ENCODE measurements at regions not wholly inside any gene's neighbourhood (a gene's known extent, or its start where the extent isn't known, plus 50 kb on each side); places are given as distances from the start of the nearest gene placed in this dataset.
"Not testable (repeated sequence)": the region's sequence is repeated elsewhere in the genome, so short reads cannot be mapped to it uniquely, and the experiment has no call there.

DNA sequence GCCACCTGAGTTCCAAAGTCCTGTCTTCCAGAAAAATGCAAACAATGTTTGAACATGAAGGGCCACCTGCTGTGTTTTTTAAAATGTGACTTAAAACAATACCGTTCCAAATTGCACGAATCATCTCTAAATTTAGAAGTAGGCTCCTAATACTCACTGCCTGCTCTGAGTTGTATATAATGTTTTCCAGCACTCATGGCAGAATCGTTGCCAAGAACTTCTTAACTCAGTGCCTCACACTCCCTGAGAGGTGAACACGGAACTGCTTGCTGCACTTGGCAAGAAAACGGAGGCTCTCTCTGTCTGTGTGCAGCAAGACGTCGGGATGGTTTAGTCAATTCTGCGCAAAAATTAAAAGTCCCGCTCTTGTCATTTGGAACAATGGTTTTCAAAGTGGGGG, 757.3 kb upstream of the AUTS2 start:
- TF ChIP-seq, protein P1, sequence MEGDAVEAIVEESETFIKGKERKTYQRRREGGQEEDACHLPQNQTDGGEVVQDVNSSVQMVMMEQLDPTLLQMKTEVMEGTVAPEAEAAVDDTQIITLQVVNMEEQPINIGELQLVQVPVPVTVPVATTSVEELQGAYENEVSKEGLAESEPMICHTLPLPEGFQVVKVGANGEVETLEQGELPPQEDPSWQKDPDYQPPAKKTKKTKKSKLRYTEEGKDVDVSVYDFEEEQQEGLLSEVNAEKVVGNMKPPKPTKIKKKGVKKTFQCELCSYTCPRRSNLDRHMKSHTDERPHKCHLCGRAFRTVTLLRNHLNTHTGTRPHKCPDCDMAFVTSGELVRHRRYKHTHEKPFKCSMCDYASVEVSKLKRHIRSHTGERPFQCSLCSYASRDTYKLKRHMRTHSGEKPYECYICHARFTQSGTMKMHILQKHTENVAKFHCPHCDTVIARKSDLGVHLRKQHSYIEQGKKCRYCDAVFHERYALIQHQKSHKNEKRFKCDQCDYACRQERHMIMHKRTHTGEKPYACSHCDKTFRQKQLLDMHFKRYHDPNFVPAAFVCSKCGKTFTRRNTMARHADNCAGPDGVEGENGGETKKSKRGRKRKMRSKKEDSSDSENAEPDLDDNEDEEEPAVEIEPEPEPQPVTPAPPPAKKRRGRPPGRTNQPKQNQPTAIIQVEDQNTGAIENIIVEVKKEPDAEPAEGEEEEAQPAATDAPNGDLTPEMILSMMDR (IDR thresholded peaks at IDR 0.05; ENCODE audit: insufficient read depth, low read depth, low read length, missing control alignments) = no peak
- no peak for DNase-seq (ENCODE audit: low read depth)
- H3K4me3 ChIP-seq (ENCODE audit: low read depth, low read length) = no peak overlapping the region

GRCh38 chr7:68843985-68844384, 754.3 kb upstream of the AUTS2 start:
- not testable (repeated sequence) for H3K4me3 ChIP-seq (ENCODE audit: low read depth, low read length); DNase-seq (ENCODE audit: low read depth)

DNA sequence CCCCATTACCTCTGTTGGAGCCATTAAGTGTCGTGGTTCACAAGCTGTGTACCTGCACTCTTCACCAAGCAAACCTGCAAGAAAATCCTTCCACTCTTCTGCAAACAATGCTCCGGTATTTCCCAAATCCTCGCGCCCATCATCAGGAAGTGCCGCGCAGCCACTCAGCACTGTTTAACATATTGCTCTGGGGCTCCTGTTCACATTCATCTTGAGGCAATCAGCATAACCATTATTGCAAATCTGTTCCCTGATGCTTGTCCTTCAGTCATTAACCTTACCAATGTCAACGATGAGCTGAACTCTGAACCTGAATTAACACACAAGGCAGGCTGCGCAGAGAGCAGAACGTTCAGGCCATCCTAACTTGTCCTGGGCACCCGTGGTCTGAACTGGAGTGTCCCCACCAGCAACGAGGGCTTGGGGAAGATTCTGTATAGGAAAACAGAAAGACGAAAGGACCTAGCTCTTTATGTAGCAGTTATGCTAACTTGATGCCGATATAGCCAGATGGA, 751.4 kb upstream of the AUTS2 start:
- DNase-seq (ENCODE audit: low read depth) = no peak
- TF ChIP-seq, protein P1 (IDR thresholded peaks at IDR 0.05; ENCODE audit: insufficient read depth, low read depth, low read length, missing control alignments) = no peak
- H3K4me3 ChIP-seq (ENCODE audit: low read depth, low read length) = no peak overlapping the region

DNA sequence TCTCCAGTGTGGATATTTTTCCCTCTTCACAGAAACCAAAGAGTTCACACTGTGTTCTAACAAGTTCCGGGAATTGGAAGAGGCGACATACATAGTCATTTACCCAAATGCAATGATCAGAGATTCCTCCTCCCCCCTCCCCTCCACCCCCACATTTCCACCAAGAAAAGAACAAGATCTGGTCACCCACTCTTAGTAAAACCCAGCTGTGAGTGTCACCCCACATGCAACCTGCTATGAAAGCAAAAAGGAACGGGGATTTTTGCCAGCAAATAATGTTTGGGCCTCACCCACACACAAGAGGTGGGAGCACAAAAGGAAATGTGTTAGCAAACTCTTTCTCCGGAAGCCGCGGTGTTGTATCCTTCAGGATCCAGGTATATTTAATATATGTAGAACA, 745.0 kb upstream of the AUTS2 start:
- no peak for DNase-seq (ENCODE audit: low read depth)
- TF ChIP-seq, protein P1 (IDR thresholded peaks at IDR 0.05; ENCODE audit: insufficient read depth, low read depth, low read length, missing control alignments) = no peak
- H3K4me3 ChIP-seq (ENCODE audit: low read depth, low read length) = no peak overlapping the region

DNA sequence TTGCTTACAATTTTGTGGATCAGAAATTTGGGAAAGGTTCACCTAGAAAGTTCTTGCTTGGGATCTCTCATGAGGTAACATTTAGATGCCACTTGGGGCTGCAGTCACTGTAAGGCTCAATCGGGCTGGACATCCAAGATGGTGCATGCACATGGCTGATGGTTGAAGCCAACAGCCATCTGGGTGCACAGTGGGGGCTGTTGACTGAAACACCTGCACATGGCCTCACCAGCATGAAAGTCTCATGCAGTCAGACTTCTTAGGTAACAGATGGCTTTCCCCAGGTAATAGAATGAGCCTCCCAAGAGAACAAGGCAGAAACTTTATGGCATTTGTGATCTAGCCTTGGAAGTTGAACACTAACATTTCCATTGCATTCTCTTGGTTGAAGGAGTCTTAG, 740.7 kb upstream of the AUTS2 start:
- no peak for DNase-seq (ENCODE audit: low read depth)
- no peak overlapping the region for H3K4me3 ChIP-seq (ENCODE audit: low read depth, low read length)
- TF ChIP-seq, protein P1 (IDR thresholded peaks at IDR 0.05; ENCODE audit: insufficient read depth, low read depth, low read length, missing control alignments) = no peak

DNA sequence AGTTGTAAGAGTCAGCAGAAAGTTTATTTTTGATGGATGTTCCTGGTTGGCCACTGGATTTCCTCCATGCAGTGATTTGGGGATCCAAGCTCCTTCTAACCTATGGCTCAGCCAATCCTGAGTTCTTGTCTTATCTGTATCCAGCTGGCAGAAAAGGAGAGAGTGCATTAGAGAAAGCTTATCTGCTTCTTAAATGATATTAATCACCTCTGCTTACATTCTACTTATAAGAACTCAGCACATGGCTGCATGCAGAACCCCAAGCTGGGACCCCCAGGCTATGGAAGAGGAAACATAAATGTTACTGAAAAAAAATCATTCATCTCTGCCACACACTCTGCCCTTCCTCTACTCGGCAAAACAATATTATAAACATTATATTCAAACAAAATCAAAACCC, 739.8 kb upstream of the AUTS2 start:
- TF ChIP-seq, protein P1 (IDR thresholded peaks at IDR 0.05; ENCODE audit: insufficient read depth, low read depth, low read length, missing control alignments) = no peak
- H3K4me3 ChIP-seq (ENCODE audit: low read depth, low read length) = no peak overlapping the region
- no peak for DNase-seq (ENCODE audit: low read depth)

- H3K4me3 ChIP-seq (ENCODE audit: low read depth, low read length) = no peak overlapping the region
- TF ChIP-seq, protein P1 (IDR thresholded peaks at IDR 0.05; ENCODE audit: insufficient read depth, low read depth, low read length, missing control alignments) = no peak
- no peak for DNase-seq (ENCODE audit: low read depth)
Observed at GRCh38 chr7:68861171-68861570, 737.1 kb upstream of the AUTS2 start.

All from GM12865 (cell line).